GM12872 (cell line): ENCODE measurements at regions not wholly inside any gene's neighbourhood (a gene's known extent, or its start where the extent isn't known, plus 50 kb on each side); places are given as distances from the start of the nearest gene placed in this dataset.

ENCODE experiments used
- CTCF ChIP-seq: IDR thresholded peaks from 3 replicates; pipeline ENCODE4 v1.5.1; 2011; ENCODE audit warnings: low read depth, mild to moderate bottlenecking, low read length, moderate library complexity; ENCODE audit not compliant: insufficient read depth

- no peak for TF ChIP-seq CTCF
These were observed 1908.4 kb upstream of the PIK3C3 start for GRCh38 chr18:40046596-40046995.

GRCh38 chr18:40041951-40042350, 1913.1 kb upstream of the PIK3C3 start:
- TF ChIP-seq CTCF, result no peak

- no peak for TF ChIP-seq CTCF
These were observed 1914.5 kb upstream of the PIK3C3 start for GRCh38 chr18:40040574-40040973.

- no peak for TF ChIP-seq CTCF
These were observed 1917.7 kb upstream of the PIK3C3 start for GRCh38 chr18:40037356-40037755.

GRCh38 chr18:40036861-40037260, 1918.2 kb upstream of the PIK3C3 start:
- no peak for TF ChIP-seq CTCF

GRCh38 chr18:40035966-40036365, 1919.1 kb upstream of the PIK3C3 start:
- TF ChIP-seq CTCF, result no peak

- TF ChIP-seq CTCF, result no peak
These were observed 1923.0 kb upstream of the PIK3C3 start for GRCh38 chr18:40032076-40032475.

GRCh38 chr18:40031435-40031834, 1923.6 kb upstream of the PIK3C3 start:
- TF ChIP-seq CTCF, result no peak
